GM12892 (cell line): ENCODE measurements at regions not wholly inside any gene's neighbourhood (a gene's known extent, or its start where the extent isn't known, plus 50 kb on each side); places are given as distances from the start of the nearest gene placed in this dataset.

Experiments
- POLR2A ChIP-seq: IDR thresholded peaks from 2 replicates; pipeline ENCODE4 v1.6.1; 2011; ENCODE audit warnings: low read depth, low read length, control low read depth
- POLR2AphosphoS5 ChIP-seq: IDR thresholded peaks from 2 replicates; pipeline ENCODE4 v1.6.1; 2011; ENCODE audit warnings: low read depth, low read length, control low read depth
- TAF1 ChIP-seq: IDR thresholded peaks from 2 replicates; pipeline ENCODE4 v1.6.1; 2011; ENCODE audit warnings: low read depth, mild to moderate bottlenecking, control low read depth, low read length, borderline replicate concordance

- TF ChIP-seq POLR2A (no peak), POLR2AphosphoS5 (no peak), TAF1 (no peak)
Observed at GRCh38 chr3:94221829-94222228, 159.0 kb downstream of the NSUN3 start.
